T-helper 1 cell treated with Interleukin-12 subunit alpha and Interleukin-12 subunit beta and Interleukin-4 antibody, amounts not matched to agents 30 μg/mL and 1 μg/mL, for 36 hours (primary cell): ENCODE measurements at regions not wholly inside any gene's neighbourhood (a gene's known extent, or its start where the extent isn't known, plus 50 kb on each side); places are given as distances from the start of the nearest gene placed in this dataset.
"Not testable (repeated sequence)": the region's sequence is repeated elsewhere in the genome, so short reads cannot be mapped to it uniquely, and the experiment has no call there.

ENCODE experiments used
- H3K27ac Mint-ChIP-seq: one replicate; pipeline ENCODE4 v1.8.0; 2021; ENCODE audit warnings: mild to moderate bottlenecking, mixed read lengths
- H3K27me3 Mint-ChIP-seq: one replicate; pipeline ENCODE4 v1.8.0; 2021; ENCODE audit warnings: low read depth, mixed read lengths
- H3K36me3 Mint-ChIP-seq: one replicate; pipeline ENCODE4 v1.8.0; 2021; ENCODE audit warnings: low read depth, mixed read lengths
- H3K4me1 Mint-ChIP-seq: one replicate; pipeline ENCODE4 v1.8.0; 2021; ENCODE audit warnings: low read depth, mixed read lengths
- H3K4me3 Mint-ChIP-seq: one replicate; pipeline ENCODE4 v1.8.0; 2021; ENCODE audit warnings: mild to moderate bottlenecking, moderate library complexity, mixed read lengths
- H3K9me3 Mint-ChIP-seq: one replicate; pipeline ENCODE4 v1.8.0; 2021; ENCODE audit warnings: mixed read lengths

- not testable (repeated sequence) for H3K27ac Mint-ChIP-seq, H3K4me1 Mint-ChIP-seq, H3K4me3 Mint-ChIP-seq, H3K36me3 Mint-ChIP-seq, H3K9me3 Mint-ChIP-seq, H3K27me3 Mint-ChIP-seq
Observed at GRCh38 chr15:22134941-22135566, 54.7 kb downstream of the OR4M2 start.

- not testable (repeated sequence) for H3K27ac Mint-ChIP-seq, H3K4me1 Mint-ChIP-seq, H3K36me3 Mint-ChIP-seq, H3K9me3 Mint-ChIP-seq, H3K4me3 Mint-ChIP-seq, H3K27me3 Mint-ChIP-seq
Observed at GRCh38 chr15:22137572-22137971, 57.2 kb downstream of the OR4M2 start.

GRCh38 chr15:22141106-22141505, 60.8 kb downstream of the OR4M2 start:
- H3K27me3 Mint-ChIP-seq, H3K9me3 Mint-ChIP-seq, H3K4me3 Mint-ChIP-seq, H3K27ac Mint-ChIP-seq, H3K36me3 Mint-ChIP-seq, H3K4me1 Mint-ChIP-seq: not testable (repeated sequence)

GRCh38 chr15:22148109-22148508, 67.8 kb downstream of the OR4M2 start:
- not testable (repeated sequence) for H3K36me3 Mint-ChIP-seq, H3K4me1 Mint-ChIP-seq, H3K27me3 Mint-ChIP-seq, H3K9me3 Mint-ChIP-seq, H3K4me3 Mint-ChIP-seq, H3K27ac Mint-ChIP-seq

GRCh38 chr15:22158243-22158642, 77.9 kb downstream of the OR4M2 start:
- not testable (repeated sequence) for H3K4me1 Mint-ChIP-seq, H3K27me3 Mint-ChIP-seq, H3K36me3 Mint-ChIP-seq, H3K4me3 Mint-ChIP-seq, H3K27ac Mint-ChIP-seq, H3K9me3 Mint-ChIP-seq

- not testable (repeated sequence) for H3K27ac Mint-ChIP-seq, H3K4me1 Mint-ChIP-seq, H3K9me3 Mint-ChIP-seq, H3K36me3 Mint-ChIP-seq, H3K27me3 Mint-ChIP-seq, H3K4me3 Mint-ChIP-seq
Observed at GRCh38 chr15:22160283-22160682, 80.0 kb downstream of the OR4M2 start.

GRCh38 chr15:22160741-22161140, 80.4 kb downstream of the OR4M2 start:
- not testable (repeated sequence) for H3K4me1 Mint-ChIP-seq, H3K27me3 Mint-ChIP-seq, H3K4me3 Mint-ChIP-seq, H3K36me3 Mint-ChIP-seq, H3K27ac Mint-ChIP-seq, H3K9me3 Mint-ChIP-seq

GRCh38 chr15:22161398-22161797, 81.1 kb downstream of the OR4M2 start:
- not testable (repeated sequence) for H3K36me3 Mint-ChIP-seq, H3K27me3 Mint-ChIP-seq, H3K9me3 Mint-ChIP-seq, H3K27ac Mint-ChIP-seq, H3K4me1 Mint-ChIP-seq, H3K4me3 Mint-ChIP-seq

- H3K9me3 Mint-ChIP-seq, H3K4me1 Mint-ChIP-seq, H3K36me3 Mint-ChIP-seq, H3K4me3 Mint-ChIP-seq, H3K27me3 Mint-ChIP-seq, H3K27ac Mint-ChIP-seq: not testable (repeated sequence)
Observed at GRCh38 chr15:22163715-22164114, 83.4 kb downstream of the OR4M2 start.

GRCh38 chr15:22167521-22167920, 87.2 kb downstream of the OR4M2 start:
- H3K27me3 Mint-ChIP-seq, H3K36me3 Mint-ChIP-seq, H3K27ac Mint-ChIP-seq, H3K4me1 Mint-ChIP-seq, H3K4me3 Mint-ChIP-seq, H3K9me3 Mint-ChIP-seq: not testable (repeated sequence)

GRCh38 chr15:22173029-22173998, 93.0 kb downstream of the OR4M2 start:
- not testable (repeated sequence) for H3K27ac Mint-ChIP-seq, H3K4me3 Mint-ChIP-seq

GRCh38 chr15:22174088-22174487, 93.8 kb downstream of the OR4M2 start:
- H3K27me3 Mint-ChIP-seq, H3K9me3 Mint-ChIP-seq, H3K4me1 Mint-ChIP-seq, H3K36me3 Mint-ChIP-seq, H3K27ac Mint-ChIP-seq, H3K4me3 Mint-ChIP-seq: not testable (repeated sequence)

More at GRCh38 chr15:22173029-22173998, 93.0 kb downstream of the OR4M2 start:
- not testable (repeated sequence) for H3K36me3 Mint-ChIP-seq, H3K27me3 Mint-ChIP-seq, H3K4me1 Mint-ChIP-seq, H3K9me3 Mint-ChIP-seq

GRCh38 chr15:22177965-22178364, 97.6 kb downstream of the OR4M2 start:
- not testable (repeated sequence) for H3K4me1 Mint-ChIP-seq

GRCh38 chr15:22178438-22178837, 98.1 kb downstream of the OR4M2 start:
- H3K36me3 Mint-ChIP-seq, H3K27ac Mint-ChIP-seq, H3K9me3 Mint-ChIP-seq, H3K4me1 Mint-ChIP-seq, H3K4me3 Mint-ChIP-seq, H3K27me3 Mint-ChIP-seq: not testable (repeated sequence)

More at GRCh38 chr15:22177965-22178364, 97.6 kb downstream of the OR4M2 start:
- H3K27me3 Mint-ChIP-seq, H3K9me3 Mint-ChIP-seq, H3K36me3 Mint-ChIP-seq, H3K4me3 Mint-ChIP-seq, H3K27ac Mint-ChIP-seq: not testable (repeated sequence)

GRCh38 chr15:22179043-22179442, 98.7 kb downstream of the OR4M2 start:
- not testable (repeated sequence) for H3K4me1 Mint-ChIP-seq, H3K36me3 Mint-ChIP-seq, H3K27ac Mint-ChIP-seq, H3K4me3 Mint-ChIP-seq, H3K9me3 Mint-ChIP-seq, H3K27me3 Mint-ChIP-seq
